ENCODE measurements at regions not wholly inside any gene's neighbourhood (a gene's known extent, or its start where the extent isn't known, plus 50 kb on each side); places are given as distances from the start of the nearest gene placed in this dataset.

DNA sequence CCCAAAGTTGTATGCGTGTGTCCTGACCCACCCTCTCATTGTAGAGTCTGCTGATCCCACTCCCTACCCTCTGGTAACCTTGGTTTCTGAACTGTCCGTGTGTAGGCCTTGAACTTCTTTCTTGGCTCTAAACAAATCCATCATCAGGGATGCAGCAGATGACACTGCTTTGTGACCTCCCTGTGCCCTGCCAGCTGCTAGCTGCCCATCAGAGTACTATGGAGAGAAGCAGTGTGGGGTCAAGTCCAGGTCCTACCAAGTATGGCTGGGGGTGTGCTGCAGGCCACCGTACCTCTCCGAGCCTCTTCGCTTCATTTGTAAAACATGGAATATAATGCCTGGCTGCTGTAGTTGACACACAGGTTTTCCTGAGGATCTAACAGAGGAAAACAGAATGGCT, 183.5 kb upstream of the RBPJ start:
- no peak for DNase-seq (ENCODE audit: low read depth in 2 of 2)

DNA sequence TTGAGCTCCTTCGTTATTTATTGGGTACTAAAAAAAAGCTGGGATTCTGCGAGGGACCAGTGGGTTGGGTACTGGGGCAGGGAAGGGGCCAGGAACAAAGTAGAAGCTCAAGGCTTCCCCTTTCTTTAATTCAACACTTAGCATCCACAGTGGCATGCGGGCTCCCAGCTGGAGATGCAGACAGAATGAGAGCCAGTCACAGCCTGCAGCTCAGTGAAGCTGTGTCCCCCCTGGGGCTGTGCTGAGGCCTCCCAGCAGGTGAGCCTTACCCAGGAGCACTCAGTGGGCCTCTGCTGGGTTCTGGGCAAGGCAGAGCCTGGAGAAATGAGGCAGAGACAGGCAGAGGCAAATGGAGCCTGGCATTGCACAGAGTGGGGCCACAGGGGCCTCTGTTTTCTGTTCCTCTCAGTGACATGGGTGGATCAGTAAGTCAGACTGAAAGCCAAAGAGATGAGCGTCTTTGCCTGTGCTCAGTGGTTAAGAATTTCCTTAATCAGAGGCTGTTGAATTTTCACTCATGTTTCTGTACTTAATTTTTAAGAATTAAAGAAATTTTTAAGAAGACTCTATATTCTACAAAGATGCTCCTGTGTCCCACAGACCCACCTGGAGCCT, 181.4 kb upstream of the RBPJ start:
- DNase-seq (ENCODE audit: low read depth in 2 of 2), result no peak

DNA sequence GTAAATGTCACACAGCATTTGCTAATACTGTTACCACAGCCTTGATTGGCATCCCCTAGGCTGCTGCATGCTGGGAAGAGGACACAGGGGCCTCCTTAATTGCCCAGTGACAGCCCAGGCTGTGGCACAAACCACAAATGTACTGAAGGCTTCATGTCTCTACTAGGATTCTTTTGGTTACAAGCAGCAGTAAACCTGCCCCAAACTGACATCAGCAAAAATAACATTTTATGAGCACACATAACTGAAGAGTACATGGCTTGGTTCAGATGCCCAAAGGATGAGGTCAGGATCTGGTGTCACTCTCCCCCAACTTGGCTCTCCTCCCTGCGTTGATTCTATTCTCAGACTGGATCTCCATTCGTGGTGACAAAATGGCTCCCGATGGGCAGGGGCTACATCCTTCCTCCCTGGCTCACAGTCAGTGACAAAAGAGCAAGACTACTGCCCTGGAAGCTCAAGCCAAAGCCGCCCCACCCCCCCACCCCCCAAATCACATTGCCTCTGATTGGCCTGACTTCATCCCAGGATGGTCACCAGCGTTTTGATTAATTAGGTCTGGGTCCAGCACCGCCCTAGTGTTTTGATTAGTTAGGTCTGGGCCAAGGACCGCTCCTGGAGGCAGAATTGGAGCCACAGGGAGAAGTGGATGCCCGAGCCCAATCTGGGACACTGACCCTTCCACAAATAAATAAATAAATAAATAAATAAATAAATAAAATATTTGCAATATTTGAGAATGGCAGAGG, 180.5 kb upstream of the RBPJ start:
- no peak for DNase-seq (ENCODE audit: low read depth in 2 of 2)

DNA sequence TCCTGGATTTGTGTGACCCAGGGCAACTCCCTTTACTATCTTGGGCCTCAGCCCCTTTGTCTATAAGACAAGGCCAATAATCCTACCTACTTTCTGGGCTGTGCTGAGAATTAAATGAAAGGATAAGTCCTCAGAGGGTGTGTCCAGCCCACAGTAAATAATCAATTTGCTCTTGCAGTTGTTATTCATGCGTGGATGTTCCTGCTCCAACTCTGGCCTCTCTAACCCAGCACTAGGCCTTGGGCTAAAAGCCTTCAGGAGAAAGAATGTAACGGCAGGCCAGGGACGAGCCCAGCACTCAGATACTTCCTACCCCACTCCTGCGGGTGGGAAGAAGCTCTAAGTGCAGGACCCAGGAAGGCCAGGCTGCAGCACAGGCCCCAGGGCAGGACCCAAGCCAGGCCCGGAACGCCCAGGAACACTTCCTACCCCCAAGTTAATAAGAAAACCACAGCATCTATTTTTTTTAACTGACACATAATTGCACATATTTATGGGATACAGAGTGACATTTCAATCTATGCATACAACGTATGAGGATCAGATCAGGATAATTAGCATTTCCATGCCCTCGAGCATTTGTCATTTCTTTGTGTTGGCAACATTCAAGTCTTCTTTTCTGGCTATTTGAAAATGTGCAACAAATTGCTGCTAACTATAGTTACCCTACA, 179.6 kb upstream of the RBPJ start:
- DNase-seq (ENCODE audit: low read depth in 2 of 2), result no peak

DNA sequence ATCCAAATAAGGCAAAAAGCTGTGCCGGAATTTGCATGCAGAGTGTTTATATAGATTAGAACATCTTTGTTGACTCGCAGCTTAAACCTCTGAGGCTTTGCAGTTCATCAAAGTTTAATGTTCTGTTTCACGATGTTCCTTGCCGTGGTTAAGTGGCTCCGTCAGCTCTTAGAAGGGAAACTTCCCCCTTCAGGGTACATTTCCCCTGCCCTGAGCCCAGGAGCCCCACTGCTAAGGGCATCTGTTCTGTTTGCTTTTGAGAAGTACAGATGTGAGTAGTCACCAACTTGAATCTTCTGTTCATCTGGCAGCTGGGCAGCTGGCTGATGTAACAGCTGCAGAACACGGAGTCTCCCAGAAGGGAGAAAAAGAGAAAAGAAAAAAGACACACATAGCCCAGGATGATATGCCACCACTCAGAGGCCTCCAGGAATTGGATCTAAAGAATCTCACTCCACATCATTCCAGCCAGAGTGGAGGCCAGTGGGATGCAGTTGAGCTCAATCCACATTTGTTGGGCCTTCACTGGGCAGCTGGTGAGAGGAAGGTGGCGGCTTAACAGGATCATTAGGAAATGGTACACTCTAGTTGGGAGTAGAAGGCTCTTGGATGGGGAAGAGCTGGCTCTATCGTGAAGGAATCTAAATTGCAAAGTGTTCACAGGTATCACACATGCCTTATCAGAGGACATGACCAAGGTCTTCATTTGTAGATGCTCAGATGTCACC, 178.7 kb upstream of the RBPJ start:
- no peak for DNase-seq (ENCODE audit: low read depth in 2 of 2)

DNA sequence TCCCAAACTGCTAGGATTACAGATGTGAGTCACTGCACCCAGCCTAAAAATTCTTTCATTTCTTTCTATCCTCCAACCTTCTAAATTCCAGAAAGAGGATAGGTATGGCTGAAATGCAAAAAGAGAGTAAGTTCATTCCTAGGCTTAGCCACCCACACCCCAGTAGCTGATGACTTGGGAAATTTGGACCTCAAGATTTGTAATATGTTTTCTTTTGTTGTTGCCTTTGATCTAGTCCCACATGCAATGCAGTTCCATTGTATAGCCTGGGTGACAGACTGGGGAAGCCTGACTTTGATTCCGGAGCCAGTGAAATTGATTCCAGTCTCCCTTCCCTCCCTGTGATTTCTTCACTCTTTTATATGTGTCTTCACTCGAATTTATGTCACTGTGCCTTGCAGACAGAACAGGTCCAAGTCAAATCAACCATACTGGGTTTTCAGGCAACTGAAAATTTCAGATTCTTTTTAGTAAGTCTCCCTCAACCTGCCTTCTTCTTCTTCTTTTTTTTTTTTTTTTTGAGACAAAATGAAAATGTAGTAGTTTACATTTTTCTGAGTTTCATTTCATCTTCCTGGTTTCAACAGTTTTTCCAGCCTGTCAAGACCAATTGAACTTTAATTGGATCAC, 176.2 kb upstream of the RBPJ start:
- DNase-seq (ENCODE audit: low read depth in 2 of 2), result no peak

DNA sequence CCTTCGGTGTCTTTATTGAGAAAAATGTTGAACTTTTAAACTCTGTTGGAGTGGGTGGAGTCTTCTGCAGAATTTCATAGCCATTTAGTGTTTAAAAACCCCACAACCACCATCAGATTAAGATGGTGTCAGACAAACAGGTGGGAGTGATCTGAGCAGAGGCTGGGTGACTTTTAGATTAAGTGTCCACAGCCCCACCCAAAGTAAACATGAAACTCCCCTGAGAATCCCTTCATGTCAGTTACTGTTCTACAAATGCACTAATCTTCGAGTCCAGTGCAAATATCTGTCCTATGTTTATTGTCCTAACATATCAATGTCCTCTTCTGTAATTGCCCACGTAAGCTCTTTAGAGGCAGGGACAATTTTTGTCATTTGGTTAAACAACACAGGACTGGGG, 175.6 kb upstream of the RBPJ start:
- DNase-seq (ENCODE audit: low read depth in 2 of 2), result no peak

DNA sequence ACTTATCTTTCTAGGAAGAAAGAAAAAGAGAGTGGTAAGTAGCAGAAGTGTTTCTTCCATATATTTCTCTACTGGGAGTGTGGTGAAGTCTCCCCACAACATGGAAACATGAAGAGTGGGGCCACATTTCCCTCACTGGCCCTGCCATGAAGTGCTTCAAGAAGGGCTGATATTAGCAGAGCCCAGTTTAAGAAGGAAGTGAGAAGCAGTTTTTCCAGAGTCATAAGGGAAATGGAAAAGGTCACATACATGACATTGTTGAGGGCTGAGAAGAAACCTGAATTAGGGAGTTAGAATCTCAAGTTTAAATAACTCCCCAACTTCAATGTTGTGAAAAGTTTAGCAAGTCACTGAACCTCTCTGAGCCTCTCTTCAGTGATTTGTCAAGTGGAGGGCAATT, 171.9 kb upstream of the RBPJ start:
- DNase-seq (ENCODE audit: low read depth in 2 of 2), result no peak

DNA sequence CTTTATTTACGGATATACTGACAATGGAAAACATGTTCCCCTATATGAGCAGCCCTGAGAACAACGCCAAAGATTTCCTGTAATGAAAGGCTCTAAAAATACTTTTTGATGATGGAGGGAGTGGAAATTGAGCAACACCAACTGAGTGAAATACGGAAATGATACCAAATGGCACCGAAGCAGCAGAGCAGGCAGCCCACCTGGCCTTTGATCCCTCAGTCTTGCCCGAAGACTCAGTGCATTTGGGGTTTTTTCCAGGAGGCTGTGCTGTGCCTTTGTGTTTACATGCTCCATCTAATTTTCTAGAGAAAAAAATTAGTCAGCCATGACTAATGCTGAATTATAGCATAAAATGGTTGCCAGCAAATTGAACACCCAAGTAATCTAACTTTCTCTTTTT, 169.9 kb upstream of the RBPJ start:
- DNase-seq (ENCODE audit: low read depth in 2 of 2), result peak; percentile 34 to 57

DNA sequence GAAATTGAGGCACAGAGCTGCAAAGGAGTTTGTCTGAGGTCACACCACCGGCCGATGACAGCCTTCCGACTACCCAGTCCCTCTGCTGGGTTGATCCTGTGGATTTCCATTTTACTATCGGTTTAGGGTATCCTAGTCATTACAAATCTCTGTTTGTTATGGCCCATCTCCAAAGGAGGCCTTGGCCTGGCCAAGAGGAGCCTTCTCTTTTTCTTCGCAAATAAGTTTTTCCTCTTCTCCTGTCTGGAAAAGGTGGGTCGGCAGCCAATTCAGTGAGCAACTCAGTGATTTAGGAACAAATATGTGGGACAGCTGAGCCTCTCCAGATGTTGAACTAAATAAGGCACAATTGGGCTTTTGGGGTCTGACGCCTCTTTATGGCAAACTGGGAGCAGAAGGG, 169.2 kb upstream of the RBPJ start:
- DNase-seq (ENCODE audit: low read depth in 2 of 2), result no peak

DNA sequence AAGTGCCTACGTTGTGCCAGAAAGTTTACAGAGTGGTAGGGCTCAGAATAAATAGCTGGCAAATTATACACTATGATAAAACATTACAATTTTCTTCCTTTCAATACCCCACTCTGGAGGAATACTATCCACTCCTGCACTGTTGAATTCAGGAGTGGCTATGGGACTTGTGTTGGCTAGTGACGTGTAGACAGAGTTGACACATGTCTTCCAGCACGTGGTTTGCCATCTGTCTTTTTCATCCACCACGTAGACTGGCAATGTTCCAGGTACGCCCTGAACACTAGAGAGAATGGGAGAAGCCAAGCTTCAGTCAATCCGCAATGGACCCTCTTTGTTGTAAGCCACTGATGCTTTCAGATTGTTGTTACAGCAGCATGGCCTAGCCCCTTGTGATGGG, 168.8 kb upstream of the RBPJ start:
- DNase-seq (ENCODE audit: low read depth in 2 of 2), result no peak

DNA sequence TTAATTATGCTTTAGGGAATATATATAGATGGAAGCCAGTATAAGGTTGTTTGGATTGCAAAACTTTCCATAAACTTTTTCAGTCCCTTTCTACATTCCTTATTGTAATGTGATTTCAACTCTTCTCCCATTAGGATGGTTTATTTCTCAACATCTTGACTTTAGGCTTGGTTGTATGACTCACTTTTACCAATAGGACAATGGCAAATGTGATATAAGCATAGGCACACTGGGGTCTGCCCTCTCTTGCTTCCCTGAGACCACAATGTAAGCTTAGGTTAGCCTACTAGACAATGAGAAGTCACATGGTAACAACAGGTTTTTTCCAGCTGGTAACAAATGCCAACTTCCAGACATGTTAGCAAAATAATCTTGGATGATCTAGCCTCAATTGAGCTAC, 163.3 kb upstream of the RBPJ start:
- DNase-seq (ENCODE audit: low read depth in 2 of 2), result no peak

DNA sequence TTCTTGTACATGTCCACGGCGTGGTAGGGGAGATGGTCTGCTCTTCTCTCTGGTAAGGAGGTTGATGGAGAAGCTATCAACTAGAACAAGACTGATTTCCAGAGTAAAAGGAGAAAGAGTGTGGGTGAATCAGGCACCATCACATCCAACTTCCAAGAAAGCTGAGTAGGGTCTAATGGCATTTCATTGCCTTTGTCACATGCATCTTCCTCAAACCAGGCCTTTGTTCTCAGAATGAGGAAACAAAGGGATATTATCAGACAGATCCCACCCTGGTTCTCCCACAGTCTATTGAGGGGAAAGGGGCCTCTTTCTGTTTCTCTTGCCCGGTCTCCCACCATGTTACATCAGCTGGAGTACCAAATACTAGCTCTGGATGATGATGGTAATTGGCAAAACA, 160.2 kb upstream of the RBPJ start:
- DNase-seq (ENCODE audit: low read depth in 2 of 2), result no peak

DNA sequence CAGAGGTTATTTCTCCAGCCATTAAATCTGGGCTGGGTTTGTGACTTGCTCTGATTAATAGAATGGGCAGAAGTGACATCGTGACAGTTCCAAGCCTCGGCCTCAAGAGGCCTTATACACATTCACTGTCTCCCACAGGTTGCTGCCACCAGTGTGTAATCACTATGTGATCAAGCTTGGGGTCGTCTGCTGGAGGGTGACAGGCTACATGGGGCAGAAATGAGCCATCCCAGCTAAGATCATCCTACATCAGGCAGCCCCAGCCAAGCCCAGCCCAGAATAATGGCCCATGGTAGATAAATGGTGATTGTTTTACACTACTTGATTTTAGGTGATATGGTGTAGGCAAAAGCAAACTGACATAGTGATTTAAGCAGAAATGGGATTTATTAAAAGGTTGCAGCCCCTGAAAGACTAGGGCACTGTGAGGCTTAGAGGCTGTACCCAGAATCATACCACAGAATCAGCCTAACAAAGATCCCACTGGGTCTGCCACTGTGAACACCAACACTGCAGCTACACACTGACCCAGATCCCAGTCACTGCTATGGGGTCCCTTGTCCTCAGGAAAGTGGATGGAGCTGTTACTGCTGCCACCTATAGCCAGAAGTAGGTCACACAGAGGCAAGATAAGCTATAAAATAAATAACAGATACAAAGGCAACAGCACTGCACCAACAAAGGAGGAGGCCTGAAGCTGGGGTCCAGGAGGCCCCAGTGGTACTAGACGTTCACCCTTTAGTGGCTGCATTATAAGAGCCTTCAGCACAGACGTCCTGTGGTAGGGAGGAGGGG, 159.6 kb upstream of the RBPJ start:
- no peak for DNase-seq (ENCODE audit: low read depth in 2 of 2)

DNA sequence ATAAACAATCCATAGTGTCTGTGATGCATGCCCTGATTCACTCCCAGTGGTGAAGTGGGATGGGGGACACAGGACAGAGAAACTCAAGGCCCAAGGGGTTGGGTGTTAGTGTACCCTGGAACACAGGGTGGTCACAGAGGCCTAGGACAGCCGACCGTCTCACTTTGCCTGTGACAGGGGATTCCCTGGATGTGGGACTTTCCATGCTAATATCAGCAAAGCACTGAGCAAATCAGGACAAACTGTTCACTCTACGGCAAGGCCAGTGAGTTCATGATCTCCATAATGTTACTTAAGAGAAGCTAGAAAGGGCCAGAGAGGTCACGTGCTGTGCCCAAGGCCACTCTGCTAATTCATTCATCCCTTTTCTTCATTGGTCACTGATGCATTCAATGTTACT, 158.7 kb upstream of the RBPJ start:
- no peak for DNase-seq (ENCODE audit: low read depth in 2 of 2)

DNA sequence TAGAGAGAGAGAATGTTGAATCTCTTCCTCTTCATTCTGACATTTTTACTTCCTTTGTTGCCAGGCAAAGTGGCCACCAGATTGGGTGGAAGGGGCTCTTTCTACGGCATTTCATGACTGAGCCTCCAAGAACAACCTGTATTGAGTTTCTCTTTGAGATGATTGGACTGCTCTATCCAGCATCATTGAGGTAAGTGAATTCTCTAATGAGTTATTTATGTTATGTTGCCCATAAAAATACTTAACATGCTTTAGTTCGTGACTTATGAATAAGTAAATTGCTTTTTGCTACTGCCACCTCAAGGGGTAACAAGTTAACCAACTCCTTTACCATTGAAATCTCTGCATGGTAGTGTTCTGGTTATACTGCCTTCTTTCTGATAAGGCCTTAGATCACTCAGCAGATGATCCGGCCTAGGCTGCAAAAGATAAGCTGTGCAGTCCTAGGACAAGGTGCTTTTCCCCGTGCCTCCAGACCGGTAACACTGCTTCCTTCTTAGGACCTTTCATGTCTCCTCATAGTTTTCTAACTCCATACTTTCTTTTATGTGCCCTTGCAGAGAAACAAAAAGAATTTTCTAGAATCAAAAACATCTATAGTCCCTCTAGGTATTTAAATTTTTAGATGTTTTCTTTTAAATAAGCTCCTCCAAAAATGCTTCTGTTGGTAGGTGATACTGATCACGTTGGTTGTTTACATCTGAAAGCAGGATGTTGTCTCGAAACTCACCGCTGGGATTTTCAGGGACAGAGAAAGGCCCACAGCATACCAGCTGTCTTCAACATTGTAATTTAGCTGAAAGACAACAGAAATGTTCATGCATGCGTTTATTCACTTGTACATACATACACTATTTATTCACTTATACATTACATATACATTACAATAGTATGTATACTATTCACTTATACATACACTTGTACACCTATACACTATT, 157.1 kb upstream of the RBPJ start:
- no peak for DNase-seq (ENCODE audit: low read depth in 2 of 2)

DNA sequence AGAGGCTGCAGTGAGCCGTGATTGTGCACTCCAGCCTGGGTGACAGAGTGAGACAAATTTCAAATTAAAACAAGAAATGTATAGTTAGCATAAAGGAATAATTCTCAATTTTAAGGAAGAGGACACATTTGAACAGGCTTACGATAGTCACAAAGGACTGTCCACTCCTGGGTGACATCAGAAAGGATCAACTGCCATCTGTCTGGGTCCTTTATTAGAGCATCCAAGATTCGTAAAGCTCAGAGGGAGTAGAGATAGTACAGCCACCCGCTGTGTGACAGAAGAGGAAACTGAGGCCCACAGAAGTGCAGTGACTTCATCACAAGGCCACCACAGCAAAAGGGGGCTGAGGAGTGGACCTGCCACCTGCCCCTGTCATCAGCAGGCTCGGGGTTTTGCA, 149.3 kb upstream of the RBPJ start:
- no peak for DNase-seq (ENCODE audit: low read depth in 2 of 2)

DNA sequence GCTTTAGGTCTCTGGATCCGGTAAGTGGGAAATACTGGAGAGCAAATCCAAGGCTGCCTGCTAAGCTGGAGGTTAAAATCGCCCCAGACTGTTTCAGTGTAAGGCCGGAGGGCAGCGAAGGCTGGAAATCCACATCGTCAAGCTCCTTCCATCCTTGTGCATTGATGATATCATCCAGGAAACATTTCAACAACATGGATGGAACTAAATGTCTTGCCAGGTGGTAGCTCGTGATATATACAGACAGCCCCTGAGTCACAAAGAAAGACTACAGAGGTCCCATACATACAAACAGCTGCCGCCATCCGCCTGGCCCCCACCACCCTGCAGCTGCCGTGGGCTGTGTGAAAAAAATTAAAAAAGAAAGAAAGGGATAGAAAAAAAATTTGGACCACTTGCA, 148.9 kb upstream of the RBPJ start:
- DNase-seq (ENCODE audit: low read depth in 2 of 2), result no peak

DNA sequence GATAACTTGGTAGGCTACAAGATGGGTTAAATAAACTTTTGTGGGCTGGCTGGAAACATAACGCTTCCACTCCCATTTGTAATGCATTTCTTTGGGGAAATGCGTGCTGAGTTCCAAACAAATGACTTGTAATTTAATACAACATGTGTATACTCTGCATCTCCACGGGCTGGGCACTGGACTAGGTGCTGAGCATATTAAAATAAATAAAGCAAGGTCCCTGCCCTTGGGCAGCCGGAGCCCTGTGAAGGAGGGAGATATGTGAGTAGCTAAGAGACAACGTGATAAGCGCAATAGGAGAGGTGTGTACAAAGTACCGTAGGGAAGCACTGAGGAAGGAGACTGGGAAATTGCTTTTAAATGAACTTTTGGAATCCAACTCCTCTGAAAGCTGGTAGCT, 147.2 kb upstream of the RBPJ start:
- no peak for DNase-seq (ENCODE audit: low read depth in 2 of 2)

DNA sequence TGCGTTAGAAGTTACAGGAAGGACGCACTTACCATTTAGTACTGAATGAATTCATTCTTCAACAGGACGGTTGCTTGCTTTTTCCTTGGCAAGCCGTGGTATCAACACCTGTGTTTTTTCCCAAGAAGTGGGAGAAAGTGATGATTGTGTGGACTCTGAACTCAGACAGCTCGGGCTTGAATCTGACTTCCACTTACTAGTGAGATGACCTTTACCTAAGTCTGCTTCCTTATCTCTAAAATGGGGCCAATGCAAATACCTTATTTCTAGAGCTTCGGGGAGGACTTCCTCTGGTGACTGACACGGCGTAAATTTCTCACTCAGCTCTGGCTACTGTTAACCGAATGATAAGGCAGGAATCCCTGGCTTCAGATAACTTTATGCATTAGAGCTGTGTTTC, 146.8 kb upstream of the RBPJ start:
- no peak for DNase-seq (ENCODE audit: low read depth in 2 of 2)

All from stimulated activated CD4-positive, alpha-beta T cell treated with anti-CD3 and anti-CD28 coated beads, Interleukin-4, amount 100 ng/mL, for 48 hours (primary cell).